HG03064 (cell line): ENCODE measurements at regions not wholly inside any gene's neighbourhood (a gene's known extent, or its start where the extent isn't known, plus 50 kb on each side); places are given as distances from the start of the nearest gene placed in this dataset.
"Not testable (repeated sequence)": the region's sequence is repeated elsewhere in the genome, so short reads cannot be mapped to it uniquely, and the experiment has no call there.

Experiments
- ATAC-seq: cut with Tn5 transposase; IDR thresholded peaks from one replicate; pipeline ENCODE4 v1.9.1; 2021; ENCODE audit warnings: low read depth; ENCODE audit not compliant: unreplicated experiment

DNA sequence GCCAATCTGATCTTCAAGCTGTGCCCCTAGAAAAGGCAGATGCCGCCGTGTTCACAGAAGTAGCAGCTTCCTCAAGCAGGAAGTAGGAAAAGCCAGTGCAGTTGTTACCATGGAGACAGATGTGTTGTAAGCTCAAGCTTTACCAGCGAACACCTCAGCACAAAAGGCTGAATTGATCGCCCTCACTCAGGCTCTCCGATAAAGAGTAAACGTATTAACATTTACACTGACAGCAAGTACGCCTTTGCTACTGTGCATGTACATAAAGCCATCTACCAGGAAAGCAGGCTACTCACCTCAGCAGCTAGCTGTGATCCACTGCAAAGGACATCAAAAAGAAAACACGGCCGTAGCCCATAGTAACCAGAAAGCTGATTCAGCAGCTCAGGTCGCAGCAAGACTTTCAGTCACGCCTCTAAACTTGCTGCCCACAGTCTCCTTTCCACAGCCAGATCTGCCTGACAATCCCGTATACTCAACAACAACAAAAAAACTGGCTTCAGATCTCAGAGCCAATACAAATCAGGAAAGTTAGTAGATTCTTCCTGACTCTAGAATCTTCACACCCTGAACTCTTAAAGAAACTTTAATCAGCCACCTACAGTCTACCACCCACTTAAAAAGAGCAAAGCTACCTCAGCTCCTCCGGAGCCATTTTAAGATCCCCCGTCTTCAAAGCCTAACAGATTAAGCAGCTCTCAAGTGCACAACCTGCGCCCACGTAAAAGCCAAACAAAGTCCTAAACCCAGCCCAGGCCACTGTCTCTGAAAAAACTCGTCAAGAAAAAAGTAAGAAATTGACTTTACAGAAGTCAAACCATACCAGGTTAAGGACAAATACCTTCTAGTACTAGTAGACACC is 160.0 kb downstream of the DEFB131A start:
- ATAC-seq, result not testable (repeated sequence)

DNA sequence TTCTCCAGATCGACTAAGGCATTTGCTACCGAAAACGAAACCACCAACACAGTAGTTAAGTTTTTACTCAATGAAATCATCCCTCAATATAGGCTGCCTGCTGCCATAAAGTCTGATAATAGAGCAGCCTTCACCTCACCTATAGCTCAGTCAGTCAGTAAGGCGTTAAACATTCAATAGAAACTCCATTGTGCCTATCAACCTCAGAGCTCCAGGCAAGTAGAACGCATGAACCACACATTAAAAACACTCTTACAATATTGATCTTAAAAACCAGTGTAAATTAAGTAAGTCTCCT is 160.6 kb downstream of the DEFB131A start:
- ATAC-seq, result not testable (repeated sequence)

DNA sequence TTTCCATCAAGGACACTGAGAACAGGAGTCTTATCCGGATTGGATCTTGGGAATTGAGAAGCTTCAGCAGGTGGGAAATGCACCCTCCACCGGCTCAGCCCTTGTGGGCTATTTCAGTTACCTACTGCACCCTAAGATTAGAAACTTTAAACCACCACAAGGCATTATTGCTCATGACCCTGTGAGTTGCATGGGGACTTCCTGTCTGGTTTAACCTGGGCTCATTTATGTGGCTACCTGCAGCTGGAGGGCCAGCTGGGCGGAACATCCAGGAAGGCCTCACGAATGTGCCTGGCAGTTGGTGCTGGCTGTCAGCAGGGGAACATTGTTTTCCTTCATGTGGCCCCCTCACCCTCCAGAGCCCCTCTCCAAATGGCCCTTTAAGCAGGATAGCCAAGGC is 164.1 kb downstream of the DEFB131A start:
- no peak for ATAC-seq

DNA sequence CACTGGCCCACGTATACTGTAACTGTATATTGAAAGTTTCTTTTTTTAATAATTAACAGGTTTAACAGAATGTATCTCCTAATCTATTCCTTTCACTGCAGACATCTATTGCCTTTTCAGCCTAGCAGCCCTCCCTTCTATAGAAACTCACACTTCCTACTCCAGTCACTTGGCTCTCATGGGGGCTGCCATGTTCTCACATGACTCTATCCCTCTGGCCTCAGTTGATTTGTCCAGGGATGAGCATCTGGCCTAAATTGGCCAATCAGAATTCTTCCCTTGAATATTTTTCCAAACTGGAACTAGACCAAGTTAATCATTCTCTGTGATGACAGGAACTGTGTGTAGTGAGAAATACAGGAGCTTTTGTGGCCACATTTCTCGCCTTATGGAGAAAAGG is 166.1 kb downstream of the DEFB131A start:
- not testable (repeated sequence) for ATAC-seq

DNA sequence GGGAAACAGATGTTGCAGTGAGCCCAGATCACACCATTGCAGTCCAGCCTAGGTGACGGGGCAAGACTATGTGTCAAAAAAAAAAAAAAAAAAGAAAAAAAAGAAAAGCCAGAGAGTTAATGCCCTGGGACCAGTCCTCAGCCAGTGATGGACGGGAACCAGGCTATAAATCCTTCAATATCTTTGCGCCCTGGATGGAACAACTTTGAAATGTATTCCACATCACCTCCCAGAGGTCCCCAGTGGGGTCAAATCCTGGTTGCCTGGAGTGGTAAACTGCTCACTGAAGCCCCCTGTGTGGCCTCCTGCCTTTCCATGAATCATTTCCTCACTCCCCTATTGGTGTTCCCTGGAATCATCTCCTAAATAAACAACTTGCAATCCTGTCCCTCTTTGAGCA is 166.9 kb downstream of the DEFB131A start:
- no peak for ATAC-seq

DNA sequence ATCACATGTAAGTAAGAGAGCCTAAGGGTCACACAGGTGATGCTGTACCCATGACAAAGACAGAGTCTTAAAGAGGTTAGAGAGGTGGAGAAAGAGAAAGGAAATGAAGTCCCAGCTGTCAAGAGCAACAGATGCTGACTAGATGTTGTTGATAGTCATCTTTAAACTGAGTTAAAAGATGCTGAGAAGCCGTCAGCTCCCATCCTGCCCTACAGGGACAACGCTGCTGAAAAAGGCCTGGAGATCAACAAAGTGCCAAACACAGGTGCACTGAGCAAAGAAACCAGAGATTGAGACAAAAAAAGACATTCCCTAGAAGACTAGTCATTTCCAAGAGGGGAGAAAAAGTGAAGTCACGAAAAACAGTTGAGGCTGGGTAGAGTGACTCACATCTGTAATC is 145.0 kb upstream of the DRD5 start:
- not testable (repeated sequence) for ATAC-seq

DNA sequence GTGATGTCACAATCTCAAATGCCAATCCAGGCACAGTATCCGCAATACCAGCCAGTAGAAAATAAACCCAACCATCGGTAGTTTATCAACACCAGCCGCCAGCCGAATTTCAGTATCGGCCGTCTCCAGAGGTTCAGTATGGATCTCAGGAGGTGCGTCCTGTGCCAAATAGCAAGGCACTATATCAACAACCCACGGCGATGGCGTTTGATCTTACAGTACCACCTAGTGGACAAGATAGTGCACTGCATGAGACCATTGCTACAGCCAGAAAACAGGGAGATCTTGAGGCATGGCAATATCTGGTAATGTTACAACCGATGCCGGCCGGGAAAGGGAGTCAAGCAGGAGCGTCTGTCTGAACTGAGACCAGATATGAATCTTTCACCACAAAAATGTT is 121.8 kb upstream of the DRD5 start:
- not testable (repeated sequence) for ATAC-seq

DNA sequence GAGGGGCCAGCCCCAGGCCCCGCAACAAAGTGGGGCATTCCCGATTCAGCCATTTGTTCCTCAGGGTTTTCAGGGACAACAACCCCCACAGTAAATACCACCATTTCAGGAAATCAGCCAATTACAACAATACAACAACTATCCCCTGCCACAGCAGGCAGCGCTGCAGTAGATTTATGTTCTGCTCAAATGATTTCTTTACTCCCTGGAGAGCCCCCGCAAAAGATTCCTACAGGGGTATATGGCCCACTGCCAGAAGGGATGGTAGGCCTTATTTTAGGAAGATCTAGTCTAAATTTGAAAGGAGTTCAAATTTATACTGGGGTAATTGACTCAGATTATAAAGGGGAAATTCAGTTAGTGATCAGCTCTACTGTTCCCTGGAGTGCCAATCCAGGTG is 120.5 kb upstream of the DRD5 start:
- ATAC-seq, result not testable (repeated sequence)

DNA sequence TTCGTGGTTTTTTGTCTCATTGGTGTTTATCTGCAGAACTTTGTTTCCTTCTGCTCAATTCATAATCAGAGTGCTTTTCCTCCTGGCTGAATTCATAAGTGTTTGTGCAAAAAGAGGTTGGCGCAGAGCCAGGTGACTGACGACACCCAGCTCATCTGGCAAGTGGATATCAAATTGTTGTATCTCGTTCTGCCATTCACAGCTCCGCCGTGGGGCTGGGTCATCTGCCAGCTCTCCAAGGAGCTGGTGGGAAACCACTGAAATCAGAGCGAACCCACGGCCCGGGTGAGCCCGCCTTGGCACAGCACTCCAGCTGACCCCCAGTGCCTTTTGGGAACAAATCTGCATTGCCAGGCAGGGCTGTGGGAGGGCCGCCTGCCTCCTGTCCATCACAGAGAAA is 110.7 kb upstream of the DRD5 start:
- not testable (repeated sequence) for ATAC-seq

DNA sequence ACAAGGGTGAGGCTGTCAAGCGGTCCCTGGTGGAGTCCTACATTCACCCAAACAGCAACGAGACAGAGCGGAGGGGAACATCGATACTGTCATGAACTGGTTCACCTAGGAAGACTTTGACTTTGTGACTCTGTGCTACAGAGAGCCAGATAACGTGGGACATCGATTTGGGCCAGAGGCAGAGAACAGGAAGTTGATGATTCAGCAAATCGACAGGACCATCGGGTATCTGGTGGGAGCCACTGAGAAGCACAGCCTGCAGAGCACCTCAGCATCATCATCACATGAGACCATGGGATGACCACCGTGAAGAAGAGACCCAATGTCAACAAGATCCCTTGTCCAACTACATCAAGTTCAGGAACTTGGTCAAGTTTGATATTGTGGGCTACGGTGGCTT is 104.1 kb upstream of the DRD5 start:
- not testable (repeated sequence) for ATAC-seq

DNA sequence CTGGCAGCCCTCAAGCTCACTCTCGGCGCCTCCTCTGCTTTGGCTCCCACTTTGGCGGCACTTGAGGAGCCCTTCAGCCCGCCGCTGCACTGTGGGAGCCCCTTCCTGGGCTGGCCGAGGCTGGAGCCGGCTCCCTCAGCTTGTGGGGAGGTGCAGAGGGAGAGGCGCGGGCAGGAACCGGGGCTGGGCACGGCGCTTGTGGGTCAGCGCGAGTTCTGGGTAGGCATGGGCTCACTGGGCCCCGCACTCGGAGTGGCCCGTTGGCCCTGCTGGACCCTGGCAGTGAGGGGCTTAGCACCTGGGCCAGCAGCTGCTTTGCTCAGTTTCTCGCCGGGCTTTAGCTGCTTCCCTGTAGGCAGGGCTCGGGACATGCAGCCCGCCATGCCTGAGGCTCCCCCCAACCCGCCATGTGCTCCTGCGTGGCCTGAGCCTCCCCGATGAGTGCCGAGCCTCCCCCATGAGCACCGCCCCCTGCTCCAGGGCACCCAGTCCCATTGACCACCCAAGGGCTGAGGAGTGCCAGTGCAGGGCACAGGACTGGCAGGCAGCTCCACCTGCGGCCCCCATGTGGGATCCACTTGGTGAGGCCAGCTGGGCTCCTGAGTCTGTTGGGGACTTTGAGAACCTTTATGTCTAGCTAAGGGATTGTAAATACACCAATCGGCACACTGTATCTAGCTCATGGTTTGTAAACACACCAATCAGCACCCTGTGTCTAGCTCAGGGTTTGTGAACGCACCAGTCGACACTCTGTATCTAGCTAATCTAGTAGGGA is 101.5 kb upstream of the DRD5 start:
- no peak for ATAC-seq

DNA sequence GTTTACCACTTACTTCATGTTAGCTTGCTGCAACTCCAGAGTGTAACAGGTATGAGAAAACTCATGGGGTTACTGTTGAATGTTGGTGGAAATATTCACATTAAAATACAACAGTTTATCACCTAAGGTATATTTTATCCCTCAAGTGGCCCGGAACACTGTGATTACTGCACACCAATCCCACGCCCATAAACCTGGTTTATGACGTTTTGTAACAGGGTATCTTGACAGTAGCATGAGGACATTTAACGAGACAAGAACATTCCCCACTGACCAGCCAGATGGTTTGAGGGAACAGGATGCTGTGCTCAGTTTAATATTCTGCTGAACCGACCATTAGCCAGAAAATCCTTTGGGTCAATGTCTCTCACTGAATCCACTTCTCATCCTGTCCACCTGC is 98.3 kb upstream of the DRD5 start:
- not testable (repeated sequence) for ATAC-seq

DNA sequence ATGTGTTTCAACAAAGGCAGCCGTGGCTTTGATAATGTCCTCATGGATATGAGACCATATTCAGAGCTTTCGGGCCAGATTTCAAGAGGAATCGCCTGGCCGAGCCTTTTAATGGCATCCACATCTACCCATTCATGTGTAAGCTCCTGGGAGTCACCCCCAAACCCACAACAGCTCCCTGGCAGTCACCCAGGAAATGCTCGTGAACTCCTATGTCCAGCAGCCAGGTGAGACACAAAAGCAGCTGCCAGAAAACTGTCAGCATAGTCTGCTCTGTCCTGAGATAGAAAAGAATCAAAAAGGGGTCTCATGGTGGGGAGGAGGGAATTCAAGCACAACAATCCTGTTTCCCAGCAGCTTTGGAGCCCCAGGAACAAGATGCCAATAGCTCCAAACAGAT is 96.4 kb upstream of the DRD5 start:
- not testable (repeated sequence) for ATAC-seq

DNA sequence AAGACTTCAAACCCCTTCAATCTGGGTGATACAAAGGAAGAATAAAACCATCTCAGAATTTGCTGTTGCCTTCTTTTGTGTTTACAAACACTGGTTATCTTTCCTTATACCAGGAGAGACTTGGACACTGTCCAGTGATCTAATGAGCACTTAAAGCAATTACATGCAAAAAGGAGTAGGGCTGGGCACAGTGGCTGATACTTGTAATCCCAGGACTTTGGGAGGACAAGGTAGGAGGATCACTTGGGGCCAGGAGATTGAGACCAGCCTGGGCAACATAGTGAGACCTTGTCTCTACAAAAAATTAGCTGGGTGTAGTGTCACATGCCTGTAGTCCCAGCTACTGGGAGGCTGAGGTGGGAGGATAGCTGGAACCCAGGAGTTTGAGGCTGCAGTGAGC is 95.7 kb upstream of the DRD5 start:
- no peak for ATAC-seq

DNA sequence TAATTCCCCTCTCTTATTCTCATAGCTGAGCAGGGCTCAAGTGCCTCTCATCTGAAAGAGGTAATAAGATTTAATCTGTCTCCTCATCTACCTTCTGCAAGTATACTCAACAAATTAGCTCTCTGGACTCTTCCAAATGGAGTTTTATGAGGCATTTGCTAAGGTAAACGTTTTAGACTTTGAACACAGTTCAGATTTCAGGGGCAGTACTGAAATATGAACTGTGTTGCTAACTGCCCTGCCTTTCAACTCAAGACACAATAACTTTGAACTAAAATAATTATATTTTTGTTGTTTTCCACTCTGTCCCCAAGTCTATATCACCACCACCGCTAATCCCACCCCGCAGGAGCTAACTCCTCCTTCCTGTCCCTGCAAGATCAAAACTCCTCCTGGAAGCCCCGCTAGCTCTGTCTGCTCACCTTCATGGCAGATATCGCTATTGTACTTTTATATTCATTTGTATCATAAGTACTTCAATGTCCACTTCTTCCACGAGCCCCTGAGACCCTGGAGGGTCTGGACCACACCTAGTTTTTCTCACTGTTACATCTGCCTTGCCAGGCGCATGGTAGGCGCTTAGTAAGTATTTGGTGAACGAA is 90.7 kb upstream of the DRD5 start:
- not testable (repeated sequence) for ATAC-seq

DNA sequence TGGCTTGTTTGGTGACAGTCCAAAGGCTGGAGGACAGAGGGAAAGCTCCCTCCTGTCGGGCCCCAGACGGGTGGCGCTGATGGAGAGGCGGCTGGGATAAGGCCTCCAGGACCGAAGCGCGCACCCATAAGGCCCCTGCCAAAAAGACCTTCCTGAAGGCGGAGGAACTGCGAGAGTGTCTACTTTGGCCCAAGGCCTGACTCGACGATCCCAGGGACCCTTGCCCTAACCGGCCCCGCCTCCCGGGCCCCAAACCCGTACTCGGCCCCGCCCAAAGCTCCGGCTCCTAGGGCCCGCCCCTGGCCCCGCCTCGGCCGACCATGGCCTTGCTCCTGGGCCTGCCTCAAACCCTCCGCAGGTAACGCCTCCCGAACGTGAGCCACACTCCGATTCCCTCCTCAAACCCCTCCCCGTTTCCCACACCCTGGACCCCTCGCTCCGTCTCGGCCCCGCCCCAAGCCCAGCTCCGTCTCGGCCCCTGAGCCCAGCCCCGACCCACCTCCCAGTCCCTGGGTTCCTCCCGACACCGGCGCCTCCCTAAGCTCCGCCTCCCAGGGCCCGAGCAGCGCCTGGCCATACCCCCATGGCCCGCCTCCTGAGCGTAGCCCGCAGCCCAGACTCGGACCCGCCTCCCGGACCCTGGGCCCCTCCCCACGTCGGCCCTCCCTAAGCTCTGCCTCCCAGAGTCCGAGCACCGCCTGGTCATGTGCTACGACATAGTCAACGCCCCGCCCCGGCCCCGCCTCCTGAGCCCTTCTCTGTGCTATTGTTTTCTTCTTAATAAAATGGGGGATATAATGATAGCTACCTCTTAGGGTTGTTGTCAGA is 90.0 kb upstream of the DRD5 start:
- ATAC-seq, result peak; percentile 100

DNA sequence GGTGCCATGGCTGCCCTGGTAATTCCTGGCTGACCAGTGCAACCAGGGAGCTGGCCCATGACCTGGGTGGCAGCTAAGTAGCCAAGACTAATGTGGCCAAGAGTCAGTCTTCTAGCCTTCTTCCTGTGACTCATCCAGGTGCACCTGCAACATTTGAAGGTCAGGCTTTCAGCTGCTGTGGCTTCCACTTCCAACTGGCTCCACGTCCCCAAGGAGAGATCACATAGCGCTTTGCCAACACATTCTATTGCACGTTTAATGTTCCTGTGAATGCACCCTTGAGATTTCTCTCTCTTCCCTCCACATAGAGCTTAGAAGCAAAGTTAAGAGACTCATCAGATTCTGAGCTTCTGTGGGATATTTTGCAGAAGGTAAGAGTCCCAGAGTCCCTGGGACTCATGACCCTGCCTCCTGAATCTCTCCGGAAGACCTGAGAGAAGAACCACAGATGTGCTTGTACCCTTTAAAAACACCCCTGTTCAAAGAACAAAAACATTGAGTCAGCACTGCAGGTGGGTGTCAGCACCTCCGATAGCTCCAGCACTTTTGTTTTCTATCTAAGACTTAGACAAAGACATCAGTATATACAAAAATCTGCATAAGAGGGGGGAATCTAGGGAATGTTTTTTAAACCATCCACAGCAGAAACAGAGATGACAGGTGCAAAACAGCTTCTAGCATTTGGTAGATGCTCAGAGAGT is 88.5 kb upstream of the DRD5 start:
- ATAC-seq, result not testable (repeated sequence)

DNA sequence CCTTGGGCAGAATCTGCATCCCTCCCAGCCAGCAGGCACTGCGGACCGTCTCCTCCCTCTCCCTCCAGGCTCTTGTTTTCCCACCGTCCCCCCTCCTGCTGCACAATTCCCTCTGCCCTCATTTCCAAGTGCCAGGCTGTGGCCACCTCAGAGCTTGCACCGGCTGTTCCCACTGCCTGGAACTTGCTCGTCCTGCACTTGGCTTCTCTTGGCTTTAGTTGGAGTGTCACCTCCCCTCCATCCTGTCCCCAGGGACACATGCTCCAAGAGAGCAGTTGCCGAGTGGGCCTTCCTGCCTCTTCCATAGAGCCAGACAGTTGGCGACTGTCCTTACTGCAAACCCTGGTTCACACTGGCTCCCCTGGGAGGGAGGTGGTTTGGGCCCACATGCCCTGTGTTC is 87.0 kb upstream of the DRD5 start:
- ATAC-seq, result not testable (repeated sequence)

DNA sequence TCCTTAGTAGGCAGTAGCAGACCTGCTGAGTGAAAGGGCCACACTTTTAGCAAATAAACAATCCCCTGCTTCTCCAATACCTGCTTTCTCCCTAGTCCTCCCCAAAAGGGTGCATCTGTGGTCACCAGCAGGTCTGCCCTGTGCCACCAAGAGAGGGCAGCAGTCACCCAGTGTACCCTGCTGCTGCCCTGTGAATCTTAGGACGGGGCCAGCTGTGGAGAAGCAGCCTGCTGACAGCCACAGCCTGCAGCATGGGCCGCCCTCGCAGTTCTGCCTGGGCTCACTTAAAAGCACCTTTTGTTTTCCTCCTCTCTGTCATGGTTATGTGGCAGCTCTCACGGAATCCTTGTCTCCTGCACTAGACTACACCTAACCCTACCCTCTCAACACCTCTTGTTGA is 85.4 kb upstream of the DRD5 start:
- not testable (repeated sequence) for ATAC-seq

DNA sequence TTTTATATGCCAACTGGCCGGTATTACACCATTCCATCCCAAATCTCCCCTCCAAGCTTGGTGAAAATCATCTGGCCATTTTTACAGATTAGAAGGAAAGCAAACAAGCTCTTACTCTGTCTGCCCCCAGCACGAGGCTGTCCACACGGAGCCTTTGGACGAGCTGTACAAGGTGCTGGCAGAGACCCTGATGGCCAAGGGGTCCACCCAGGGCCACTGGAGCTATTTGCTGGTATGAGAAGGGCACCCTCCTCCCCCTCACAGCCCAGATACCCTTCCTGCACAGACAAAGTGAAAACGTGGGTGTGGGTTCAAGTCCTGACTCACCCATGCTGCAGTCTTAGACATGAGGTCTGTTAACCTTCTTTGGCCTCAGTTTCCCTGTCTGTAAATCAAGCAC is 84.9 kb upstream of the DRD5 start:
- ATAC-seq, result not testable (repeated sequence)
